HG03175 (cell line): ENCODE measurements at regions not wholly inside any gene's neighbourhood (a gene's known extent, or its start where the extent isn't known, plus 50 kb on each side); places are given as distances from the start of the nearest gene placed in this dataset.
"Not testable (repeated sequence)": the region's sequence is repeated elsewhere in the genome, so short reads cannot be mapped to it uniquely, and the experiment has no call there.

Source experiments
- ATAC-seq: cut with Tn5 transposase; IDR thresholded peaks from one replicate; pipeline ENCODE4 v1.9.1; 2021; ENCODE audit warnings: mild to moderate bottlenecking, moderate library complexity; ENCODE audit not compliant: unreplicated experiment

GRCh38 chr6:66258731-66259487, 551.9 kb upstream of the EYS start:
- ATAC-seq: not testable (repeated sequence)

GRCh38 chr6:66245231-66245630, 538.2 kb upstream of the EYS start:
- ATAC-seq: no peak

- no peak for ATAC-seq
These were observed 531.8 kb upstream of the EYS start for GRCh38 chr6:66238851-66239250.

- ATAC-seq: no peak
These were observed 525.9 kb upstream of the EYS start for GRCh38 chr6:66232890-66233289.

GRCh38 chr6:66230591-66230990, 523.6 kb upstream of the EYS start:
- no peak for ATAC-seq

GRCh38 chr6:66226109-66226508, 519.1 kb upstream of the EYS start:
- ATAC-seq: no peak

GRCh38 chr6:66210964-66211363, 503.9 kb upstream of the EYS start:
- no peak for ATAC-seq

GRCh38 chr6:66200390-66200789, 493.4 kb upstream of the EYS start:
- ATAC-seq: no peak

- no peak for ATAC-seq
These were observed 492.1 kb upstream of the EYS start for GRCh38 chr6:66199171-66199570.

- no peak for ATAC-seq
These were observed 491.1 kb upstream of the EYS start for GRCh38 chr6:66198062-66198624.

GRCh38 chr6:66190858-66191257, 483.8 kb upstream of the EYS start:
- ATAC-seq: no peak

- no peak for ATAC-seq
These were observed 482.9 kb upstream of the EYS start for GRCh38 chr6:66189915-66190314.

- ATAC-seq: no peak
These were observed 479.7 kb upstream of the EYS start for GRCh38 chr6:66186756-66187155.

- no peak for ATAC-seq
These were observed 477.1 kb upstream of the EYS start for GRCh38 chr6:66184091-66184490.

GRCh38 chr6:66179361-66179760, 472.3 kb upstream of the EYS start:
- ATAC-seq: no peak

GRCh38 chr6:66173587-66173986, 466.6 kb upstream of the EYS start:
- no peak for ATAC-seq

GRCh38 chr6:66166713-66167112, 459.7 kb upstream of the EYS start:
- not testable (repeated sequence) for ATAC-seq

GRCh38 chr6:66161546-66162108, 454.6 kb upstream of the EYS start:
- no peak for ATAC-seq

GRCh38 chr6:66159937-66160336, 452.9 kb upstream of the EYS start:
- no peak for ATAC-seq

- ATAC-seq: no peak
These were observed 446.2 kb upstream of the EYS start for GRCh38 chr6:66153247-66153646.

- ATAC-seq: no peak
These were observed 442.1 kb upstream of the EYS start for GRCh38 chr6:66149132-66149531.

- no peak for ATAC-seq
These were observed 438.8 kb upstream of the EYS start for GRCh38 chr6:66145867-66146266.
